ENCODE measurements at regions not wholly inside any gene's neighbourhood (a gene's known extent, or its start where the extent isn't known, plus 50 kb on each side); places are given as distances from the start of the nearest gene placed in this dataset.

- intact Hi-C loops (cut with micrococcal nuclease): no loop called here
- BruUV-seq (replicated peaks): no TSS peak
- Mint-ChIP-seq H3K27me3 (ENCODE audit: insufficient read depth, unreplicated experiment) (no peaks in the 10 kb centered on the region), H3K9me3 (ENCODE audit: unreplicated experiment) (no peaks in the 10 kb centered on the region), H3K27ac (ENCODE audit: low read depth, unreplicated experiment) (no peak overlapping the region), H3K4me1 (ENCODE audit: insufficient read depth, unreplicated experiment) (no peaks in the 10 kb centered on the region), H3K36me3 (ENCODE audit: insufficient read depth, unreplicated experiment) (no peaks in the 10 kb centered on the region), H3K4me3 (ENCODE audit: unreplicated experiment) (no peak overlapping the region)
- ChIA-PET POLR2A (no interaction called here), CTCF (interaction anchor here (0.6 to 1.5 kb wide), 5 partner anchors 9 to 23 kb away, joined by 3 to 8 read pairs (median 3); no protein-coding TSS in a partner anchor)
- no peak for DNase-seq (ENCODE audit: unreplicated experiment)
- no peak for TF ChIP-seq CTCF (IDR thresholded peaks at IDR 0.05; ENCODE audit: unreplicated experiment)
Observed at GRCh38 chr20:56851552-56851951, 222.4 kb downstream of the TFAP2C start.

GRCh38 chr20:56855708-56856107 is 226.6 kb downstream of the TFAP2C start:
- H3K36me3 Mint-ChIP-seq (ENCODE audit: insufficient read depth, unreplicated experiment): peaks cover 5% of the 10 kb centered on the region
- no TSS peak for BruUV-seq (replicated peaks)

GRCh38 chr20:56857950-56858349 is 228.8 kb downstream of the TFAP2C start:
- CTCF ChIA-PET: interaction anchor here (0.6 to 1.8 kb wide), 5 partner anchors 9 to 323 kb away, joined by 3 to 7 read pairs (median 4); no protein-coding TSS in a partner anchor
- intact Hi-C loops (cut with micrococcal nuclease): no loop called here

More at GRCh38 chr20:56855708-56856107, 226.6 kb downstream of the TFAP2C start:
- Mint-ChIP-seq H3K4me1 (ENCODE audit: insufficient read depth, unreplicated experiment) (peaks cover 8% of the 10 kb centered on the region), H3K27ac (ENCODE audit: low read depth, unreplicated experiment) (no peak overlapping the region), H3K27me3 (ENCODE audit: insufficient read depth, unreplicated experiment) (peaks cover 4% of the 10 kb centered on the region), H3K4me3 (ENCODE audit: unreplicated experiment) (no peak overlapping the region), H3K9me3 (ENCODE audit: unreplicated experiment) (no peaks in the 10 kb centered on the region)
- CTCF ChIA-PET: interaction anchor here (0.7 kb wide), 1 partner anchor 47 kb away, joined by 3 read pairs; no protein-coding TSS in a partner anchor
- DNase-seq (ENCODE audit: unreplicated experiment): no peak
- intact Hi-C loops (cut with micrococcal nuclease): no loop called here
- POLR2A ChIA-PET: no interaction called here
- TF ChIP-seq CTCF (IDR thresholded peaks at IDR 0.05; ENCODE audit: unreplicated experiment): no peak

More at GRCh38 chr20:56857950-56858349, 228.8 kb downstream of the TFAP2C start:
- Mint-ChIP-seq H3K27ac (ENCODE audit: low read depth, unreplicated experiment) (no peak overlapping the region), H3K9me3 (ENCODE audit: unreplicated experiment) (no peaks in the 10 kb centered on the region), H3K27me3 (ENCODE audit: insufficient read depth, unreplicated experiment) (peaks cover 26% of the 10 kb centered on the region), H3K4me3 (ENCODE audit: unreplicated experiment) (no peak overlapping the region), H3K36me3 (ENCODE audit: insufficient read depth, unreplicated experiment) (peaks cover 5% of the 10 kb centered on the region), H3K4me1 (ENCODE audit: insufficient read depth, unreplicated experiment) (peaks cover 12% of the 10 kb centered on the region)
- POLR2A ChIA-PET: no interaction called here
- DNase-seq (ENCODE audit: unreplicated experiment): no peak
- no TSS peak for BruUV-seq (replicated peaks)
- no peak for TF ChIP-seq CTCF (IDR thresholded peaks at IDR 0.05; ENCODE audit: unreplicated experiment)
